ENCODE measurements at regions not wholly inside any gene's neighbourhood (a gene's known extent, or its start where the extent isn't known, plus 50 kb on each side); places are given as distances from the start of the nearest gene placed in this dataset.

- Mint-ChIP-seq H3K4me1 (peaks cover 8% of the 10 kb centered on the region), H3K9me3 (no peaks in the 10 kb centered on the region), H3K27ac (ENCODE audit: unreplicated experiment) (no peak overlapping the region), H3K27me3 (ENCODE audit: low read depth) (no peaks in the 10 kb centered on the region), H3K4me3 (no peak overlapping the region), H3K36me3 (ENCODE audit: low read depth) (no peaks in the 10 kb centered on the region)
- DNase-seq (ENCODE audit: low read depth, low spot score), result peak; percentile 7
- TF ChIP-seq, protein P1, sequence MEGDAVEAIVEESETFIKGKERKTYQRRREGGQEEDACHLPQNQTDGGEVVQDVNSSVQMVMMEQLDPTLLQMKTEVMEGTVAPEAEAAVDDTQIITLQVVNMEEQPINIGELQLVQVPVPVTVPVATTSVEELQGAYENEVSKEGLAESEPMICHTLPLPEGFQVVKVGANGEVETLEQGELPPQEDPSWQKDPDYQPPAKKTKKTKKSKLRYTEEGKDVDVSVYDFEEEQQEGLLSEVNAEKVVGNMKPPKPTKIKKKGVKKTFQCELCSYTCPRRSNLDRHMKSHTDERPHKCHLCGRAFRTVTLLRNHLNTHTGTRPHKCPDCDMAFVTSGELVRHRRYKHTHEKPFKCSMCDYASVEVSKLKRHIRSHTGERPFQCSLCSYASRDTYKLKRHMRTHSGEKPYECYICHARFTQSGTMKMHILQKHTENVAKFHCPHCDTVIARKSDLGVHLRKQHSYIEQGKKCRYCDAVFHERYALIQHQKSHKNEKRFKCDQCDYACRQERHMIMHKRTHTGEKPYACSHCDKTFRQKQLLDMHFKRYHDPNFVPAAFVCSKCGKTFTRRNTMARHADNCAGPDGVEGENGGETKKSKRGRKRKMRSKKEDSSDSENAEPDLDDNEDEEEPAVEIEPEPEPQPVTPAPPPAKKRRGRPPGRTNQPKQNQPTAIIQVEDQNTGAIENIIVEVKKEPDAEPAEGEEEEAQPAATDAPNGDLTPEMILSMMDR (conservative IDR thresholded peaks at IDR 0.05), result peak; percentile 51
These were observed 126.2 kb upstream of the PLCXD3 start for GRCh38 chr5:41636605-41637004.

GRCh38 chr5:41629897-41630296, 119.5 kb upstream of the PLCXD3 start:
- Mint-ChIP-seq H3K27me3 (ENCODE audit: low read depth) (no peaks in the 10 kb centered on the region), H3K9me3 (no peaks in the 10 kb centered on the region), H3K27ac (ENCODE audit: unreplicated experiment) (no peak overlapping the region), H3K4me3 (no peak overlapping the region), H3K36me3 (ENCODE audit: low read depth) (no peaks in the 10 kb centered on the region), H3K4me1 (no peaks in the 10 kb centered on the region)
- DNase-seq (ENCODE audit: low read depth, low spot score), result no peak
- TF ChIP-seq, protein P1 (conservative IDR thresholded peaks at IDR 0.05), result no peak

DNA sequence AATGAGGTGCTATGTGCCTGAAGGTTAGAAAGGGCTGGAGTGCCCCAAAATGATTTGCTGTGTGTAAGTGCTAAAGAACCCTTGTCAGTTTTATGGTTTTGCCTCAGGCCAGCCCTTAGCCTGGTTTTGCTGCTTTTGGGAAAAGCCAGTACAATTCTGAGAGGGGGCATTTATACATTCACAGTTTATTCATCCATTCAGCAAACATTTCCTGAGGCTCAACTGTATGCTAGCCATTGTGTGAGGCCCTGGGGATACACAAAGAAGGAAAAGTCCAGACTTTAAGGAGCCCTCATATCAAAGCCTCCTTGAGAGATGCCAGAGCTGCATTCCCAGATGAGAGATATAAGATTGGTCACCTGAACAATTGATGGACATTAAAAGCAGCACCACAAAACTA, 115.2 kb upstream of the PLCXD3 start:
- TF ChIP-seq, protein P1 (conservative IDR thresholded peaks at IDR 0.05), result no peak
- peaks cover 2% of the 10 kb centered on the region for H3K9me3 Mint-ChIP-seq
- H3K27me3 Mint-ChIP-seq (ENCODE audit: low read depth), result no peaks in the 10 kb centered on the region
- H3K36me3 Mint-ChIP-seq (ENCODE audit: low read depth), result no peaks in the 10 kb centered on the region
- H3K4me1 Mint-ChIP-seq, result no peaks in the 10 kb centered on the region
- no peak overlapping the region for H3K27ac Mint-ChIP-seq (ENCODE audit: unreplicated experiment)
- no peak overlapping the region for H3K4me3 Mint-ChIP-seq
- DNase-seq (ENCODE audit: low read depth, low spot score), result no peak

- no peak overlapping the region for H3K4me3 Mint-ChIP-seq
- TF ChIP-seq, protein P1 (conservative IDR thresholded peaks at IDR 0.05), result no peak
- no peaks in the 10 kb centered on the region for H3K36me3 Mint-ChIP-seq (ENCODE audit: low read depth)
- no peak overlapping the region for H3K27ac Mint-ChIP-seq (ENCODE audit: unreplicated experiment)
- H3K4me1 Mint-ChIP-seq, result no peaks in the 10 kb centered on the region
- H3K27me3 Mint-ChIP-seq (ENCODE audit: low read depth), result no peaks in the 10 kb centered on the region
- peaks cover 2% of the 10 kb centered on the region for H3K9me3 Mint-ChIP-seq
- no peak for DNase-seq (ENCODE audit: low read depth, low spot score)
These were observed 111.0 kb upstream of the PLCXD3 start for GRCh38 chr5:41621420-41621819.

GRCh38 chr5:41617843-41618515, 107.6 kb upstream of the PLCXD3 start:
- Mint-ChIP-seq H3K4me3 (no peak overlapping the region), H3K36me3 (ENCODE audit: low read depth) (no peaks in the 10 kb centered on the region)

More at GRCh38 chr5:41617843-41618515, 107.6 kb upstream of the PLCXD3 start:
- Mint-ChIP-seq H3K27ac (ENCODE audit: unreplicated experiment) (no peak overlapping the region), H3K27me3 (ENCODE audit: low read depth) (no peaks in the 10 kb centered on the region), H3K4me1 (no peaks in the 10 kb centered on the region), H3K9me3 (no peaks in the 10 kb centered on the region)
- TF ChIP-seq, protein P1 (conservative IDR thresholded peaks at IDR 0.05), result no peak
- DNase-seq (ENCODE audit: low read depth, low spot score), result no peak

All from neural crest cell (in vitro differentiated cells).